Amygdala (tissue), 56 donors: ENCODE measurements at regions not wholly inside any gene's neighbourhood (a gene's known extent, or its start where the extent isn't known, plus 50 kb on each side); places are given as distances from the start of the nearest gene placed in this dataset.

Experiments used
- DNase-seq, 56 donors: peaks; one replicate each; lab custom pipeline; 2025; lab: John Stamatoyannopoulos, UW

GRCh38 chr2:147236601-147237000 lies 608.2 kb upstream of the ACVR2A start:
- DNase-seq, result no peak

GRCh38 chr2:147232225-147232669 lies 612.6 kb upstream of the ACVR2A start:
- DNase-seq, result no peak

GRCh38 chr2:147231607-147232006 lies 613.2 kb upstream of the ACVR2A start:
- DNase-seq, result no peak

- no peak for DNase-seq
Measured at GRCh38 chr2:147231081-147231480, 613.7 kb upstream of the ACVR2A start.

GRCh38 chr2:147227313-147227712 lies 617.5 kb upstream of the ACVR2A start:
- DNase-seq, result no peak

GRCh38 chr2:147224070-147224469 lies 620.8 kb upstream of the ACVR2A start:
- no peak for DNase-seq

- no peak for DNase-seq
Measured at GRCh38 chr2:147223553-147224060, 621.2 kb upstream of the ACVR2A start.

GRCh38 chr2:147223119-147223518 lies 621.7 kb upstream of the ACVR2A start:
- DNase-seq, result no peak

GRCh38 chr2:147222506-147222905 lies 622.3 kb upstream of the ACVR2A start:
- no peak for DNase-seq

- DNase-seq, result peak in 2 of 56 donors; percentile 0 to 6
Measured at GRCh38 chr2:147214914-147215313, 629.9 kb upstream of the ACVR2A start.

- no peak for DNase-seq
Measured at GRCh38 chr2:147211484-147211883, 633.3 kb upstream of the ACVR2A start.

GRCh38 chr2:147204102-147204501 lies 640.7 kb upstream of the ACVR2A start:
- DNase-seq, result no peak

GRCh38 chr2:147198651-147199171 lies 646.1 kb upstream of the ACVR2A start:
- peak in 23 of 56 donors; percentile 1 to 58 (median 14) for DNase-seq

GRCh38 chr2:147197754-147198483 lies 646.9 kb upstream of the ACVR2A start:
- DNase-seq, result no peak

- no peak for DNase-seq
Measured at GRCh38 chr2:147182260-147182659, 662.6 kb upstream of the ACVR2A start.

- DNase-seq, result no peak
Measured at GRCh38 chr2:147181351-147182029, 663.3 kb upstream of the ACVR2A start.

- no peak for DNase-seq
Measured at GRCh38 chr2:147177071-147177857, 667.6 kb upstream of the ACVR2A start.

- no peak for DNase-seq
Measured at GRCh38 chr2:147174824-147175254, 670.0 kb upstream of the ACVR2A start.

- no peak for DNase-seq
Measured at GRCh38 chr2:147173798-147174197, 671.0 kb upstream of the ACVR2A start.

GRCh38 chr2:147173189-147173581 lies 671.6 kb upstream of the ACVR2A start:
- DNase-seq, result no peak
